ENCODE measurements at regions not wholly inside any gene's neighbourhood (a gene's known extent, or its start where the extent isn't known, plus 50 kb on each side); places are given as distances from the start of the nearest gene placed in this dataset.

DNA sequence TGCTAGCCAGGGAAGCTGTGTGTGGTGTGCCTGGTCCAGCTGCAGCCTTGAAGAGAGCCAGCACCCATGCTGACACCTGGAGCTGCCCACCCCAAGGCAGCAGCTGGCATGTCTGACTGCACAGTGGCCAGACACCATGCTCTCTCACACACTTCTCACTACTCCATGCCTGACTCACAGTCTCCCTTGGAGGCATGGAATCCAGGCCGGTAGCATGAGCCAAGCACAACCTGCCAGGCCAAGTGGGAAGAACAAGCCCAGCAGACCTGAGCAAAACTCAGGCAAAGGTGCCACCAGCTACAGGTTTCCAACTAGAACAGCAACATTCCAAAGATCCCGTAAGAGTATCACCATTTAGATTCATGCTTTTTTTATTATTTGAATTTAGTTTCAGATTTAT is 625.3 kb upstream of the LRRTM4 start:
- no peak overlapping the region for H3K4me3 Mint-ChIP-seq
- Histone ChIP-seq H3K79me1 (ENCODE audit: insufficient read depth, low read depth, low read length, poor library complexity, severe bottlenecking) (no peaks in the 10 kb centered on the region), H3K9me3 (ENCODE audit: control insufficient read depth, low read depth, low read length) (no peaks in the 10 kb centered on the region), H2BK20ac (ENCODE audit: low read depth, low read length, poor library complexity, severe bottlenecking) (no peak overlapping the region), H2AK5ac (ENCODE audit: insufficient read length, low read length) (no peak overlapping the region), H2BK15ac (ENCODE audit: low read depth, low read length) (no peak overlapping the region), H2AFZ (ENCODE audit: low read length) (no peak overlapping the region), H2BK120ac (ENCODE audit: low read depth, low read length, poor library complexity, severe bottlenecking) (no peak overlapping the region), H3K56ac (ENCODE audit: insufficient read length, low read depth, low read length) (no peak overlapping the region), H4K5ac (ENCODE audit: insufficient read length, low read depth, low read length) (no peak overlapping the region), H3K27me3 (ENCODE audit: insufficient read depth, low read length) (no peaks in the 10 kb centered on the region), H3K14ac (ENCODE audit: insufficient read depth, low read length) (no peak overlapping the region), H3K23me2 (ENCODE audit: insufficient read length, low read depth, low read length, poor library complexity, severe bottlenecking) (no peaks in the 10 kb centered on the region), H3K4me2 (ENCODE audit: insufficient read depth, insufficient read length, low read length) (no peak overlapping the region), H4K8ac (replicated peaks; ENCODE audit: insufficient read length, low read depth, low read length) (no peak overlapping the region), H3K23ac (ENCODE audit: insufficient read length, low read depth, low read length) (no peak overlapping the region), H3K27ac (ENCODE audit: insufficient read length, low read depth, low read length) (no peak overlapping the region), H3K4ac (ENCODE audit: low read depth, low read length) (no peak overlapping the region), H4K91ac (ENCODE audit: insufficient read length, low read depth, low read length) (no peak overlapping the region), H3K4me1 (ENCODE audit: insufficient read depth, low read length) (no peaks in the 10 kb centered on the region), H3K18ac (ENCODE audit: insufficient read length, low read depth, low read length) (no peak overlapping the region), H3K79me2 (ENCODE audit: insufficient read depth, low read length) (no peaks in the 10 kb centered on the region), H2BK12ac (ENCODE audit: insufficient read length, low read depth, low read length) (no peak overlapping the region), H3K9ac (ENCODE audit: extremely low read depth, insufficient read length, low read length) (no peak overlapping the region), H3T11ph (ENCODE audit: low read length) (no peak overlapping the region), H4K20me1 (ENCODE audit: control insufficient read depth, insufficient read depth, insufficient read length) (no peaks in the 10 kb centered on the region), H2BK5ac (ENCODE audit: insufficient read length, low read length) (no peak overlapping the region)
- H3K27ac Mint-ChIP-seq, result no peak overlapping the region
- peaks cover 0 to 2% (median 0%) of the 10 kb centered on the region in 3 experiments; a peak in 1 of 7 replicates for H3K36me3 Mint-ChIP-seq (ENCODE audit: insufficient read depth in 1 of 3, low read depth in 3 of 3)
- TF ChIP-seq, protein P1, sequence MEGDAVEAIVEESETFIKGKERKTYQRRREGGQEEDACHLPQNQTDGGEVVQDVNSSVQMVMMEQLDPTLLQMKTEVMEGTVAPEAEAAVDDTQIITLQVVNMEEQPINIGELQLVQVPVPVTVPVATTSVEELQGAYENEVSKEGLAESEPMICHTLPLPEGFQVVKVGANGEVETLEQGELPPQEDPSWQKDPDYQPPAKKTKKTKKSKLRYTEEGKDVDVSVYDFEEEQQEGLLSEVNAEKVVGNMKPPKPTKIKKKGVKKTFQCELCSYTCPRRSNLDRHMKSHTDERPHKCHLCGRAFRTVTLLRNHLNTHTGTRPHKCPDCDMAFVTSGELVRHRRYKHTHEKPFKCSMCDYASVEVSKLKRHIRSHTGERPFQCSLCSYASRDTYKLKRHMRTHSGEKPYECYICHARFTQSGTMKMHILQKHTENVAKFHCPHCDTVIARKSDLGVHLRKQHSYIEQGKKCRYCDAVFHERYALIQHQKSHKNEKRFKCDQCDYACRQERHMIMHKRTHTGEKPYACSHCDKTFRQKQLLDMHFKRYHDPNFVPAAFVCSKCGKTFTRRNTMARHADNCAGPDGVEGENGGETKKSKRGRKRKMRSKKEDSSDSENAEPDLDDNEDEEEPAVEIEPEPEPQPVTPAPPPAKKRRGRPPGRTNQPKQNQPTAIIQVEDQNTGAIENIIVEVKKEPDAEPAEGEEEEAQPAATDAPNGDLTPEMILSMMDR (conservative IDR thresholded peaks at IDR 0.05), result no peak
- H3K4me1 Mint-ChIP-seq, result no peaks in the 10 kb centered on the region
- no peak for DNase-seq
- no peaks in the 10 kb centered on the region for H3K9me3 Mint-ChIP-seq
- WGBS (ENCODE audit: extremely low coverage, insufficient read length, low lambda C conversion rate), result no CpG with 5 or more reads among the region's 2 CpGs
- H3K27me3 Mint-ChIP-seq (ENCODE audit: low read depth), result no peaks in the 10 kb centered on the region

All from H9 (cell line).